ENCODE measurements at regions not wholly inside any gene's neighbourhood (a gene's known extent, or its start where the extent isn't known, plus 50 kb on each side); places are given as distances from the start of the nearest gene placed in this dataset.

GRCh38 chr21:17368748-17369363, 144.0 kb upstream of the CXADR start:
- TF ChIP-seq POLR2AphosphoS5 (IDR thresholded peaks at IDR 0.05; ENCODE audit: low read depth, low read length) (no peak), POLR2A (IDR thresholded peaks at IDR 0.05; ENCODE audit: low read depth, low read length) (no peak), TAF1 (IDR thresholded peaks at IDR 0.05; ENCODE audit: borderline replicate concordance, low read depth, low read length) (no peak)

All from GM12892 (cell line).